ENCODE measurements at regions not wholly inside any gene's neighbourhood (a gene's known extent, or its start where the extent isn't known, plus 50 kb on each side); places are given as distances from the start of the nearest gene placed in this dataset.

GRCh38 chr6:138631566-138631965 lies 132.3 kb upstream of the NHSL1 start:
- TF ChIP-seq BHLHE40 (IDR thresholded peaks at IDR 0.05; ENCODE audit: borderline replicate concordance) (no peak), HDGF (IDR thresholded peaks at IDR 0.05; ENCODE audit: borderline replicate concordance) (no peak), L3MBTL2 (conservative IDR thresholded peaks at IDR 0.05) (no peak), FOXM1 (IDR thresholded peaks at IDR 0.05; ENCODE audit: borderline replicate concordance) (no peak), SUZ12 (IDR thresholded peaks at IDR 0.05) (no peak), FOXA1 (IDR thresholded peaks at IDR 0.05) (no peak), LEF1 (IDR thresholded peaks at IDR 0.05; ENCODE audit: borderline replicate concordance) (no peak), SP1 (IDR thresholded peaks at IDR 0.05) (no peak), CTBP1 (IDR thresholded peaks at IDR 0.05; ENCODE audit: borderline replicate concordance) (no peak), ELF4 (IDR thresholded peaks at IDR 0.05) (no peak)
